ENCODE measurements at regions not wholly inside any gene's neighbourhood (a gene's known extent, or its start where the extent isn't known, plus 50 kb on each side); places are given as distances from the start of the nearest gene placed in this dataset.

- Histone ChIP-seq H3K36me3 (ENCODE audit: insufficient read depth) (no peaks in the 10 kb centered on the region), H2AFZ (0 out of 2 replicates have a peak overlapping the region, but pooled peaks have one; percentile 43), H3K4me1 (ENCODE audit: insufficient read depth) (no peaks in the 10 kb centered on the region), H3K4me2 (no peak overlapping the region), H3K4me3 (no peak overlapping the region), H3F3A (replicated peaks; ENCODE audit: low read depth) (no peaks in the 10 kb centered on the region), H3K27ac (ENCODE audit: low read depth) (no peak overlapping the region), H3K27me3 (ENCODE audit: insufficient read depth) (no peaks in the 10 kb centered on the region), H4K20me1 (replicated peaks; ENCODE audit: insufficient read depth) (no peaks in the 10 kb centered on the region), H3K79me2 (replicated peaks; ENCODE audit: insufficient read depth) (no peaks in the 10 kb centered on the region), H3K9me2 (ENCODE audit: insufficient read depth) (0 out of 2 replicates have a peak, but pooled peaks cover 4% of the 10 kb centered on the region)
- no peaks in the 10 kb centered on the region for H3K4me1 Mint-ChIP-seq
- DNase-seq (ENCODE audit: low spot score), result no peak
- H3K27ac Mint-ChIP-seq, result no peak overlapping the region
- no peak overlapping the region for H3K4me3 Mint-ChIP-seq
- ATAC-seq, result no peak
- TF ChIP-seq, protein P1, sequence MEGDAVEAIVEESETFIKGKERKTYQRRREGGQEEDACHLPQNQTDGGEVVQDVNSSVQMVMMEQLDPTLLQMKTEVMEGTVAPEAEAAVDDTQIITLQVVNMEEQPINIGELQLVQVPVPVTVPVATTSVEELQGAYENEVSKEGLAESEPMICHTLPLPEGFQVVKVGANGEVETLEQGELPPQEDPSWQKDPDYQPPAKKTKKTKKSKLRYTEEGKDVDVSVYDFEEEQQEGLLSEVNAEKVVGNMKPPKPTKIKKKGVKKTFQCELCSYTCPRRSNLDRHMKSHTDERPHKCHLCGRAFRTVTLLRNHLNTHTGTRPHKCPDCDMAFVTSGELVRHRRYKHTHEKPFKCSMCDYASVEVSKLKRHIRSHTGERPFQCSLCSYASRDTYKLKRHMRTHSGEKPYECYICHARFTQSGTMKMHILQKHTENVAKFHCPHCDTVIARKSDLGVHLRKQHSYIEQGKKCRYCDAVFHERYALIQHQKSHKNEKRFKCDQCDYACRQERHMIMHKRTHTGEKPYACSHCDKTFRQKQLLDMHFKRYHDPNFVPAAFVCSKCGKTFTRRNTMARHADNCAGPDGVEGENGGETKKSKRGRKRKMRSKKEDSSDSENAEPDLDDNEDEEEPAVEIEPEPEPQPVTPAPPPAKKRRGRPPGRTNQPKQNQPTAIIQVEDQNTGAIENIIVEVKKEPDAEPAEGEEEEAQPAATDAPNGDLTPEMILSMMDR (conservative IDR thresholded peaks at IDR 0.05; ENCODE audit: low read depth in 2 of 2), result no peak
- TF ChIP-seq ZNF331 (CRISPR knock-in tag; IDR thresholded peaks at IDR 0.05; ENCODE audit: low read depth) (no peak), REST (IDR thresholded peaks at IDR 0.05; ENCODE audit: unreplicated experiment) (no peak), JUNB (IDR thresholded peaks at IDR 0.05; ENCODE audit: unreplicated experiment) (no peak), CREB1 (CRISPR knock-in tag; IDR thresholded peaks at IDR 0.05; ENCODE audit: low read depth) (no peak), POLR2AphosphoS5 (IDR thresholded peaks at IDR 0.05; ENCODE audit: low read depth) (no peak), NANOG (IDR thresholded peaks at IDR 0.05; ENCODE audit: borderline replicate concordance) (no peak), ZNF462 (CRISPR knock-in tag; IDR thresholded peaks at IDR 0.05) (no peak), EZH2phosphoT487 (IDR thresholded peaks at IDR 0.05; ENCODE audit: unreplicated experiment) (no peak), ZNF114 (CRISPR knock-in tag; IDR thresholded peaks at IDR 0.05) (no peak), STAT1 (IDR thresholded peaks at IDR 0.05; ENCODE audit: unreplicated experiment) (no peak)
- no peaks in the 10 kb centered on the region for H3K36me3 Mint-ChIP-seq (ENCODE audit: low read depth)
- H3K27me3 Mint-ChIP-seq (ENCODE audit: insufficient read depth, low read depth, poor library complexity), result peaks cover 3% of the 10 kb centered on the region
- H3K9me3 Mint-ChIP-seq, result no peaks in the 10 kb centered on the region; the same call in 2 of the 3 replicates
These were observed 152.8 kb upstream of the IRS2 start for GRCh38 chr13:109939180-109939579.
